Activated naive CD8-positive, alpha-beta T cell treated with anti-CD3 and anti-CD28 coated beads, Interleukin-2, amount 10 ng/mL, durations not matched to agents 7 days and 5 days (primary cell): ENCODE measurements at regions not wholly inside any gene's neighbourhood (a gene's known extent, or its start where the extent isn't known, plus 50 kb on each side); places are given as distances from the start of the nearest gene placed in this dataset.
"Not testable (repeated sequence)": the region's sequence is repeated elsewhere in the genome, so short reads cannot be mapped to it uniquely, and the experiment has no call there.

Experiments
- ATAC-seq: fragments of 150-1000 bp; cut with Tn5 transposase; one replicate; pipeline ENCODE4 v1.10.0; 2021; ENCODE audit warnings: low read depth, moderate library complexity
- POLR2A ChIA-PET: fragments of 350-600 bp; sonication (Branson Sonifier 250); formaldehyde crosslinking; loops from one replicate; lab custom pipeline; 2021; ENCODE audit warnings: antibody characterized with exemption; lab: Charles Lee
- DNase-seq: peaks from one replicate; pipeline ENCODE4 v3.0.0; 2021
- H3K27ac Mint-ChIP-seq: one replicate; pipeline ENCODE4 v1.8.0; 2022; ENCODE audit warnings: mild to moderate bottlenecking, mixed read lengths
- H3K27me3 Mint-ChIP-seq: one replicate; pipeline ENCODE4 v1.8.0; 2022; ENCODE audit warnings: mild to moderate bottlenecking, moderate library complexity, mixed read lengths
- H3K36me3 Mint-ChIP-seq: one replicate; pipeline ENCODE4 v1.8.0; 2021; ENCODE audit warnings: mild to moderate bottlenecking, mixed read lengths
- H3K4me1 Mint-ChIP-seq: one replicate; pipeline ENCODE4 v1.8.0; 2021; ENCODE audit warnings: mixed read lengths
- H3K4me3 Mint-ChIP-seq: one replicate; pipeline ENCODE4 v1.8.0; 2022; ENCODE audit warnings: mild to moderate bottlenecking, moderate library complexity, mixed read lengths
- H3K9me3 Mint-ChIP-seq: one replicate; pipeline ENCODE4 v1.8.0; 2021; ENCODE audit warnings: mixed read lengths

DNA sequence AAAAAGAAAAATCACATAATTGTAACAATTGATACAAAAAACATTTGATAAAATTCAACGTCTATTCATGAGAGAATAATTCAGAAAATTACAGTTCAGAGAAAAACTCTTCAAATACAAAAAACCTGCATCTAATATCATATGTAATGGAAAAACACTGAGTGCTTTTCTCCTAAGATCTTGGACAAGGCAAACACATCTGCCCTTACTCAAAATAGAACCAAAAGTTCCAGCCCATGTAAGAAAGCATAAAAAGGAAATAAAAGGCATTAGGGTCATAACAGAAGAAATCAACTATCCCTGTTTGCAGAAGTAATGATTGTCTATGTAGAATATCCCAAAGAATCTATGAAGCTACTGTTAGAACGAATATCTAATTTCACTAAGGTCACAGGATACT lies 721.4 kb downstream of the RFPL4B start:
- no peaks in the 10 kb centered on the region for H3K36me3 Mint-ChIP-seq
- H3K4me3 Mint-ChIP-seq = no peak overlapping the region
- H3K9me3 Mint-ChIP-seq = no peaks in the 10 kb centered on the region
- ATAC-seq (no peak), DNase-seq (no peak)
- POLR2A ChIA-PET = no interaction called here
- no peak overlapping the region for H3K27ac Mint-ChIP-seq
- no peaks in the 10 kb centered on the region for H3K4me1 Mint-ChIP-seq
- no peaks in the 10 kb centered on the region for H3K27me3 Mint-ChIP-seq

GRCh38 chr6:113070681-113071080 lies 723.6 kb downstream of the RFPL4B start:
- H3K9me3 Mint-ChIP-seq, ATAC-seq, H3K4me3 Mint-ChIP-seq, H3K27me3 Mint-ChIP-seq, H3K27ac Mint-ChIP-seq, POLR2A ChIA-PET, H3K36me3 Mint-ChIP-seq, H3K4me1 Mint-ChIP-seq, DNase-seq: not testable (repeated sequence)

- POLR2A ChIA-PET = no interaction called here
- DNase-seq (no peak), ATAC-seq (no peak)
- Mint-ChIP-seq H3K36me3 (no peaks in the 10 kb centered on the region), H3K9me3 (peaks cover 3% of the 10 kb centered on the region), H3K27ac (no peak overlapping the region), H3K4me1 (no peaks in the 10 kb centered on the region), H3K4me3 (no peak overlapping the region), H3K27me3 (no peaks in the 10 kb centered on the region)
Measured at GRCh38 chr6:113073611-113074191, 726.6 kb downstream of the RFPL4B start.

DNA sequence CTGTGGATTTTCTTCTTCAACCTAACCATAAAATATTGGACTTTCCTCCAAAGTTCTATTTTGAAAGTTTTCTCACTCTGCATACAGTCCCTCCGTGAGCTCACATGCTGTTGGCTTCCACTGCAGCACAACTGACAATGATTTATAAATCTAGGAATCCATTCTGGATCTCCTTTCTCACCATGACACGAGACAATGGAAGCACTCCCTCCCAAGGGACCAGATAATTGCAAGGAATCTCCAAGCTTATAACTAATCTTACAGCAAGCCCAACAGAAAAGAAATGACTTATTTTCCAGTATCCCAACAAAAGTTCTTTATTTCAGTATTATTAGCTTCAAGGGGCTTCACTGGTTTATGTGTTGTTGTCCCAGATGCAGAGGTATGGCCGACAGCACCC lies 729.0 kb downstream of the RFPL4B start:
- no peaks in the 10 kb centered on the region for H3K27me3 Mint-ChIP-seq
- H3K9me3 Mint-ChIP-seq = peaks cover 3% of the 10 kb centered on the region
- no peak for DNase-seq
- H3K4me3 Mint-ChIP-seq = no peak overlapping the region
- no peaks in the 10 kb centered on the region for H3K4me1 Mint-ChIP-seq
- no peak overlapping the region for H3K27ac Mint-ChIP-seq
- POLR2A ChIA-PET = no interaction called here
- ATAC-seq = no peak
- no peaks in the 10 kb centered on the region for H3K36me3 Mint-ChIP-seq

DNA sequence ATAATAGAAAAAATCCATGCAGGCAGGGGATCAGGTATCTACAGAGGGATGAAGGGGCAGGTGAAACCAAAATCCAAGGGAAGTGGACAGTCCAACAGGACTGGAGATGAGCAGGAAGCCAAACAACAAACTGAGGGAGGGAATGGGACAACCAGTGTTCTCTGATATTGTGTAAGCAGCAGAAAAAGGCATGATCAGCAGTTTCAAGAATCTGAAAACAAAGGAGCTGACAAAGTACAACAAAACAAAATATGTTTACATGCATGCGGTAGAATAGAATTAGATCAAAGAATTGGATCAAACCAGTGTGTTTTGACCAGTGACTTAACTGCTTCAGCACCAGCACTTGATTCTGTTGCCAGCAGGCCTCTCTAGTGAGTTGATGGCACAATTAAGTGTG lies 729.7 kb downstream of the RFPL4B start:
- peaks cover 3% of the 10 kb centered on the region for H3K9me3 Mint-ChIP-seq

DNA sequence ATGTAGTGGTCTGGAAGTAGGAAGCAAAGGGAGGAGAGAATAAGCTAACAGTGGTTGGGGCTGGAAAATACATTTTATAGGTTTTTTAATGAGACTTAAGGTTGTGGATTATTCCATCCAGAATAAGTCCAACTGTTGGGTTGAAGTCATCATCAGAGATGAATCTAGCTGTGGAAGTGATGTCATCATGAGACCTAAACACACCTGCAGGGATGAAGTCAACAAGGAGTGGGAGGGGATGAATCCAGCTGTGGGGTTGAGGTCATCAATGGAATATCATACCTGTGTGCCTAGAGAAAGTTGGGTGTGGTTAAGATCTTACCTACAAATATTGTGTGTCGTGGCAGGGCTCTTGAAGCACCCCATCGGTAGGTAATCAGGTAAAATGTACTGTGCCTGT lies 730.7 kb downstream of the RFPL4B start:
- ATAC-seq (no peak), DNase-seq (no peak)
- Mint-ChIP-seq H3K4me3 (no peak overlapping the region), H3K27ac (no peak overlapping the region), H3K36me3 (no peaks in the 10 kb centered on the region), H3K9me3 (peaks cover 3% of the 10 kb centered on the region), H3K4me1 (no peaks in the 10 kb centered on the region), H3K27me3 (no peaks in the 10 kb centered on the region)
- POLR2A ChIA-PET = no interaction called here

More for the DNA sequence above, 729.7 kb downstream of the RFPL4B start:
- H3K4me3 Mint-ChIP-seq = no peak overlapping the region
- POLR2A ChIA-PET = no interaction called here
- ATAC-seq (no peak), DNase-seq (no peak)
- H3K36me3 Mint-ChIP-seq = no peaks in the 10 kb centered on the region
- no peaks in the 10 kb centered on the region for H3K4me1 Mint-ChIP-seq
- H3K27ac Mint-ChIP-seq = no peak overlapping the region
- H3K27me3 Mint-ChIP-seq = no peaks in the 10 kb centered on the region

- Mint-ChIP-seq H3K27me3 (no peaks in the 10 kb centered on the region), H3K36me3 (no peaks in the 10 kb centered on the region), H3K9me3 (peaks cover 3% of the 10 kb centered on the region), H3K4me3 (no peak overlapping the region), H3K4me1 (no peaks in the 10 kb centered on the region), H3K27ac (no peak overlapping the region)
- ATAC-seq (no peak), DNase-seq (no peak)
- POLR2A ChIA-PET = no interaction called here
Measured at GRCh38 chr6:113078791-113079190, 731.7 kb downstream of the RFPL4B start.

GRCh38 chr6:113082745-113083144 lies 735.6 kb downstream of the RFPL4B start:
- Mint-ChIP-seq H3K27ac (no peak overlapping the region), H3K4me3 (no peak overlapping the region), H3K9me3 (peaks cover 3% of the 10 kb centered on the region), H3K36me3 (no peaks in the 10 kb centered on the region), H3K4me1 (no peaks in the 10 kb centered on the region), H3K27me3 (no peaks in the 10 kb centered on the region)
- DNase-seq (no peak), ATAC-seq (no peak)
- POLR2A ChIA-PET = no interaction called here

- H3K27me3 Mint-ChIP-seq = no peaks in the 10 kb centered on the region
- no peaks in the 10 kb centered on the region for H3K4me1 Mint-ChIP-seq
- DNase-seq = no peak
- peaks cover 3% of the 10 kb centered on the region for H3K9me3 Mint-ChIP-seq
- H3K27ac Mint-ChIP-seq = no peak overlapping the region
- ATAC-seq = no peak
- no peak overlapping the region for H3K4me3 Mint-ChIP-seq
- POLR2A ChIA-PET = no interaction called here
- no peaks in the 10 kb centered on the region for H3K36me3 Mint-ChIP-seq
Measured at GRCh38 chr6:113083947-113084346, 736.8 kb downstream of the RFPL4B start.

DNA sequence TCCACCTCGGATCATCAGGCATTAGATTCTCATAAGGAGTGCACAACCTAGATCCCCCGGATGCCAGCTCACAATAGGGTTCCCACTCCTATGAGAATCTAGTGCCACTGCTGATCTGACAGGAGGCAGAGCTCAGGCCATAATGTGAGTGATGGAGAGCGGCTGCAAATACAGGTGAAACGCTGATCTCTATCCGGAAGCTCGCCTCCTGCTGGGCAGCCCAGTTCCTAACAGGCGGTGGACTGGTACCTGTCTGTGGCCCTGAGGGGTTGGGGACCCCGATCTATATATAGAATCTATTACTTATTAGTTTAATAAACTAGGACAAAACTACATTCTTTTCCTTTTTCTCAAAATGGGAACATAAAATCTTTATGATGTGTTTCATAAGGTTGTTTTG lies 741.9 kb downstream of the RFPL4B start:
- Mint-ChIP-seq H3K4me3 (no peak overlapping the region), H3K36me3 (no peaks in the 10 kb centered on the region), H3K27me3 (no peaks in the 10 kb centered on the region), H3K27ac (no peak overlapping the region), H3K9me3 (peaks cover 3% of the 10 kb centered on the region), H3K4me1 (no peaks in the 10 kb centered on the region)
- POLR2A ChIA-PET = no interaction called here
- DNase-seq = no peak
- ATAC-seq = no peak

DNA sequence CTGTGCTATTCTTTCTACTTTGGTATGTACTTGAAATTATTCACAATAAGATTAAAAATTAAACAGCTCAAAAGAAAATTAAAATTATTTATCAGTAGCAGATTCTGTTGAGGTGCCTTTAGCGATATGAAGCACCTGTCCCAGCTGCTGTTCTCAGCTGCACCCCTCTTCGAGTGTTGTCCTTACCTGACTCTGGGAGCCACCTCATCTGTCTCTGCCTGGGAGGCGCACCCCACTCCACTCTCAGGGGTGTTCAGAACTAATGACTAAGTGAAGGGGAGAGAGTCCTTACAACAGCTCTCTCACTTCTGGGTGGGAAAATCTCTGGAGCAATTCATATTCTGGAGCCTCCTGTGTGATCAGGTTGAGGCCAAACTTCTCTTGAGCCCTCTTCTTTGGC lies 745.7 kb downstream of the RFPL4B start:
- Mint-ChIP-seq H3K4me3 (no peak overlapping the region), H3K36me3 (no peaks in the 10 kb centered on the region), H3K27me3 (no peaks in the 10 kb centered on the region), H3K27ac (no peak overlapping the region), H3K9me3 (no peaks in the 10 kb centered on the region), H3K4me1 (no peaks in the 10 kb centered on the region)
- DNase-seq = no peak
- ATAC-seq = no peak
- POLR2A ChIA-PET = no interaction called here

- POLR2A ChIA-PET = no interaction called here
Measured at GRCh38 chr6:113094779-113095178, 747.6 kb downstream of the RFPL4B start.

DNA sequence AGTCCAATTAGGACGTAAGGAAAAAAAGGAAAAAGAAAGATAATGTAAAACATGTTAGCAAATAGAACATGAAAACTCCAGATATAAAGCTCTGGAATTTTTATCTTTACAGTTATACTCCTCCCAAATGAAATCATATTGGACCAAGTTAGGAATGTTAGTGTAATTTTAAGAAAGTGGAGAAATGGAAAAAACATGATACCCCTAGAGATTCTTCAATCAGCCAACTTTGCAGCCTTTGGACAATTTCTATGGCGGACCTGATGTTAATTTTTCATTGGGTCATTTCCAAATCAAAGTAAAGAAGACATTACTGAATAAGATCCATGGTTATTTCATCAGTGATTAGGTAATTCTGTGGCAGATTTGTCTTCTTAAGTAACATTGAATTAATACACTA lies 748.7 kb downstream of the RFPL4B start:
- Mint-ChIP-seq H3K27me3 (no peaks in the 10 kb centered on the region), H3K36me3 (no peaks in the 10 kb centered on the region), H3K27ac (no peak overlapping the region), H3K9me3 (no peaks in the 10 kb centered on the region), H3K4me3 (no peak overlapping the region), H3K4me1 (no peaks in the 10 kb centered on the region)
- no peak for ATAC-seq
- DNase-seq = no peak
- POLR2A ChIA-PET = no interaction called here

More at GRCh38 chr6:113094779-113095178, 747.6 kb downstream of the RFPL4B start:
- no peak for ATAC-seq
- Mint-ChIP-seq H3K4me1 (no peaks in the 10 kb centered on the region), H3K9me3 (no peaks in the 10 kb centered on the region), H3K27ac (no peak overlapping the region), H3K36me3 (no peaks in the 10 kb centered on the region), H3K4me3 (no peak overlapping the region), H3K27me3 (no peaks in the 10 kb centered on the region)
- DNase-seq = no peak

GRCh38 chr6:113102761-113103160 lies 754.4 kb upstream of the MARCKS start:
- H3K36me3 Mint-ChIP-seq = no peaks in the 10 kb centered on the region
- ATAC-seq = no peak
- H3K27ac Mint-ChIP-seq = no peak overlapping the region
- H3K4me1 Mint-ChIP-seq = no peaks in the 10 kb centered on the region
- H3K9me3 Mint-ChIP-seq = peaks cover 1% of the 10 kb centered on the region
- H3K4me3 Mint-ChIP-seq = no peak overlapping the region
- POLR2A ChIA-PET = no interaction called here
- DNase-seq = no peak
- no peaks in the 10 kb centered on the region for H3K27me3 Mint-ChIP-seq
